GM19452 (cell line): ENCODE measurements at regions not wholly inside any gene's neighbourhood (a gene's known extent, or its start where the extent isn't known, plus 50 kb on each side); places are given as distances from the start of the nearest gene placed in this dataset.
"Not testable (repeated sequence)": the region's sequence is repeated elsewhere in the genome, so short reads cannot be mapped to it uniquely, and the experiment has no call there.

ENCODE experiments used
- ATAC-seq: cut with Tn5 transposase; IDR thresholded peaks from one replicate; pipeline ENCODE4 v1.9.1; 2021; ENCODE audit not compliant: unreplicated experiment

DNA sequence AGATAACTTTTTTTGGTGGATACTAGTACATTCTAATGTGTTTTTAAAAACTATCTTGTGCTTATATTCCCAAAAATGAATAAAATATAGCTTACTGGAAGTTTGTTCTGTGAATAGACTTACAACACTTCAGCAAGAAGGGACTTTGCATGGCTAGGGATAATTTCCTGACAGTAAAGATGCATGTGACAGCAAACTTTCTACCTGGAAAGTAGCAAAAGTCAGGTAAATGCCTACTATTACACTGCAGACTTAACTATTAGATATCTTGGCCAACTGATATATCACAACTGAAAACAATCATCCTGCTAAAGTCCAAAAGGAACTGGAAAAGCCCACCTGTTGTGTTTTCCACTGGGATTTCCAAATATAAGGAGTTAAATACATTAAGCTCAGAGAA, 1753.5 kb upstream of the CELF4 start:
- no peak for ATAC-seq

- ATAC-seq = no peak
Observed at GRCh38 chr18:39318462-39318861, 1752.9 kb upstream of the CELF4 start.

DNA sequence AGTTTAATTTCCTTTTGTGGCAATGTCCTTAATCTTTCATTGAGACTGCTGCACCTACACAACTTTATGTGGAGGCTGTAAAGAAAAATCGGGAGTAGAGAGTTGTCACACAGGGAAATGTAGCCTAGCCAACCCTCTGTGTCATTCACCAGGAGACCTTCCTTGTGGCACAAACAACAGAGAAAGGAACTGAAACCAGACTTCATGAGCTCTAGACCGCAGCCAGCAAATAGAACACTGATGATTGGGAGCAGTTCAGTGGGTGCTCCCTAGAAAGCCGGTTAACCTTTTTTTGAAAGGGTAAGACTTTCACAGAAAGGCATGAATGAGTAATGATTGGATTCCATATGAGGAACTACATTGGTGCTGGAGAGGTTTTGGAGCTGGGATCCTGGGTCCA, 1752.4 kb upstream of the CELF4 start:
- no peak for ATAC-seq

- ATAC-seq = no peak
Observed at GRCh38 chr18:39314595-39314994, 1749.0 kb upstream of the CELF4 start.

- no peak for ATAC-seq
Observed at GRCh38 chr18:39313992-39314391, 1748.4 kb upstream of the CELF4 start.

- no peak for ATAC-seq
Observed at GRCh38 chr18:39311111-39311712, 1745.6 kb upstream of the CELF4 start.

DNA sequence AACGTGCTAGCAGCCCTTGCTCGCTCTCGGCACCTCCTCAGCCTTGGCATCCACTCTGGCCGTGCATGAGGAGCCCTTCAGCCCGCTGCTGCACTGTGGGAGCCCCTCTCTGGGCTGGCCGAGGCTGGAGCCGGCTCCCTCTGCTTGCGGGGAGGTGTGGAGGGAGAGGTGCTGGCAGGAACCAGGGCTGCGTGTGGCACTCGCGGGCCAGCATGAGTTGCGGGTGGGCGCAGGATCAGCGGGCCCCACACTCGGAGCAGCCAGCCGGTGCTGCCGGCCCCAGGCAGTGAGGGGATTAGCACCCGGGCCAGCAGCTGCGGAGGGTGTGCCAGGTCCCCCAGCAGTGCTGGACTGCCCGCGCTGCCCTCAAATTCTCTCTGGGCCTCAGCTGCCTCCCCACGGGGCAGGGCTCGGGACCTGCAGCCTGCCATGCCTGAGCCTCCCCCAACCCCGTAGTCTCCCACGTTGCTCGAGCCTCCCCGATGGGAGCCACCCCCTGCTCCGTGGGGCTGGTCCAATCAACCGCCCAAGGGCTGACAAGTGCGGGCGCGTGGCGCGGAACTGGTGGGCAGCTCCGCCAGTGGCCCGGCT, 1743.4 kb upstream of the CELF4 start:
- not testable (repeated sequence) for ATAC-seq

DNA sequence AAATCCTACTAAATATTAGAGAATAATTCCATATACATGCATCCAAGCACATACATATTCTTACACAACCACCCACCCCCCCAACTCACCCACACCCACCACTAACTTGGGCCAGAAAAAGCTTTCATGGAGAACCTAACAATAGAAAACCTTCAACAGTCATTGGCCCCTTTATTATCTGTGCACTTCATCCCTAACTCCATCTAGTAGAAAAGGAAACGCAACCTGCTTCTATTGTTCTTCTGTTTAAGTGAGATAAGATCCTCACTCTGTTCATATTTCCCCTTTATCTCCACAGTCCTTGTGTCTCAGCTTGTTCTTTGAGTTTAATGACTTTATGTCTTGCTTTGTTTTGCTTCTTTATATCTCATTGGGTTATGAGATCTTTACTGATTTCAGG, 1740.2 kb upstream of the CELF4 start:
- ATAC-seq = no peak

GRCh38 chr18:39302481-39302880, 1736.9 kb upstream of the CELF4 start:
- no peak for ATAC-seq

DNA sequence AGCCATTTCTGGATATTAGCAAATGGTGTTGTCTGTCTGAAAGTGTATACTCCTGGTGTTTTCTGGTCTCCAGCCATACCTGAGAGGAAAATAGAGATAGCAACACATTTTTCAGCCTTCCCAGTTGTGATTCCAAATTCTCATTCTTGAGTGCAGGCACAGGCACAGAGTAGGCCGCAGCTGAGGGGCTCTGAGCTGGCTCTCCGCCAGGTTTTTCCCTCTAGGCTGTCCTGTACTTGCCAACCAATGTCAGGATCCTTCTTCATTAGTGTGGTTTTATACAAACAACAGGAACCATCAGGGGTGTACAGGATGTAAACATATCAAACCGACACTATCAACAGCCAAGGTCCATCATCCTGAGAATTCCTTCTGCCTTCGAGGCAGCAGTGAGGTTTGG, 1733.6 kb upstream of the CELF4 start:
- ATAC-seq = no peak

- no peak for ATAC-seq
Observed at GRCh38 chr18:39297225-39297624, 1731.6 kb upstream of the CELF4 start.

- no peak for ATAC-seq
Observed at GRCh38 chr18:39296293-39296888, 1730.8 kb upstream of the CELF4 start.

- no peak for ATAC-seq
Observed at GRCh38 chr18:39276764-39277163, 1711.2 kb upstream of the CELF4 start.

DNA sequence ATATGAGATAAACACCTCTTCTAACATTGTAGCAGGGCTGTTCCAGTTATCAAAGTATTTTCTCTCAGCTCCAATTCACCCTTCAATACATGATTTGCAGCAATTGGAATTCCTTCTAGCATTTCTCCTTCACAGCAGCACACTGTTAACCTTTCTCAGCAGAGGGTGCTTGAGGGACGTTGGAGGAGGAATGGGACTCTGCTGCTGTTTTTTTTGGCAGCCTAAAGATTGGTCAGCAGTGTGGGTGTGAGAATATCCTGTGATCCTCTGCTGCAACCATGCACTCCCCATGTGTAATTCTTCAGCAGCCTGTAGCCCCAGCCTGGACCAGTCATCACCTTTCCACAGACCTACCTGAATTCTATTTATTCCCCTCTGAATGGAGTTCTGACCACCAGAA, 1708.9 kb upstream of the CELF4 start:
- ATAC-seq = no peak

DNA sequence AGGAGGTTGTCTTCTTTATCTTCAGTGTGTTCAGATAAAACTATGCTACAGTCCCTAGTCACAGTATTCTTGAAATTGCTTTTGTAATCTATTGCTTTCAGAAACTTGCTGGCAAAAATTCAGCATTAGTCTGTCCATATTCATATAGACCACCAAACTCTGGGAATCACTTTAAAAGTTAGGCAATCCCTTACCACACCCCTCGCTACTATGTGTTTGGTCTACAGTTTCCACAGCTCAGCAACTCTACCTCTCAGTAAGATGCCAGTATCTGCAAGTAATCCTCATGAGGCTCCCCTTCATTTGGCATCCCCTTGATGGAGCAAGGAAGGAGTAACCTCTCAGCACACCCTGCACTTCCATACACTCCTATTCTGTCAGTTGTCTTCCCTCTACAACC, 1706.6 kb upstream of the CELF4 start:
- no peak for ATAC-seq

DNA sequence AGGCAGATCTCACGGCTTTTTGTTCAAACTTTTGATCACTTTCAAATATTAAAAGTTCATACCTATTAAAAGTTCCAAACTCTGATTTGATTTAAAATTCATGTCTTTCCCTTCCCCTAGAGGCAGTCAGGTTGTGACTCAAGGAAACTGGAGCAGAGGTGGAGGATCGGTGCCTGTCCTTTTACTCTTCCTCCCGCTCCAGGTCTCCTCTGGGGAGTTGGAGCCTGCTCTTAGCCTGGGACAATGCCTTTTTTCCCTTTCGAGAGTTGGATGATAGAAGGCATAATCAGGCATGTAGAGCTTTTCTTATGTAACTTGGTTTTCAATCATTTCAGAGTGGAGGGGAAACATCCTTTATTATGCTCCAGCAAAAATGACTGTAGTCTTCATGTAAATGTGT, 1706.1 kb upstream of the CELF4 start:
- ATAC-seq = no peak

DNA sequence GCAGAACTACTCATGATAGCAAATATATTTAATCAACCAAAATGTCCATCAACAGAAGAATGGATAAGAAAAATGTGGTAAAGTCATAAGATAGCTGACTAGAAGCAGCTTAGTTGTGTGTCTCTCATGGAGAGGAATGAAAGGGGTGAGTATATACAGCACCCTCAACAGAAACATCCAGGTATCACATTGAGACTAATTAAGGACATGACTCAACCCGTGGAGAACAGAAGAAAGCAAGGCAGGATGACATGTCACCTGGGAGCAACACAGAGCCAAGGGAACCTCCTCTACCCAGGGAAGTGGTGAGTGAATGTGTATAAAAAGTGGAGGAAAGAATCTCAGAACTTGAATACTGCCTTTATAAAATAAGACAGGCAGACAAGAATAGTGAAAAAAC, 1695.0 kb upstream of the CELF4 start:
- no peak for ATAC-seq

DNA sequence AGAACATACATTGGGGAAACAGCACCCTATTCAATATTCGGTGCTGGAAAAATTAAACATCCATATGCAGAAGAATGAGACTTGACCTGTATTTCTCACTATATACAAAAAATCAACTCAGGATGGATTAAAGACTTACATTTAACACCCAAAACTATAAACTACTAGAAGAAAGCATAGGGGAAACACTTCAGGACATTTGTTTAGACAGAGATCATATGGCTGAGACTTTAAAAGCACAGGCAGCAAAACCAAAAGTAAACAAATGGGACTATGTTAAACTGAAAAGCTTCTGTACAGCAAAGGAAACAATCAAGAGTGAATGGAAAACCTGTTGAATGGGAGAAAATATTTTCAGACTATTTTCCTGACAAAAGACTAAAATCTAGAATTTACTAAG, 1694.1 kb upstream of the CELF4 start:
- ATAC-seq = no peak

DNA sequence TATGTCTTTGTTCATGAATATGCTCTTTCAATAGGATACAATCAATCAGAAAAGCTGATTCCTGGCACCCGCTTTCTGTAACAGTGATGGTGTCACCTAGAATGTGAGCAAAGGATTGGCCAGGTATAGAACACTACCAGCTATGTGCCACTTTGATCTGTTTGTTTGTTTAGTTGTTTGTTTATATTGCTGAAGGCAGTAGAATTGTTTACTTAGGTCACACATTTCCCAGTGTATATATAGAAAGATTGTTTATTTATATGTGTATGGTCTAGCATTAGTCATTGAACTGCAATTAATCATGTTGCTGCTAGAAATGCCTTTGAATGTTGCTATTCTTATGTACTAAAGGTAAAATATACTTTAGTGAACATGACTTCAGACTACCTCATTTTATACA, 1678.6 kb upstream of the CELF4 start:
- no peak for ATAC-seq

DNA sequence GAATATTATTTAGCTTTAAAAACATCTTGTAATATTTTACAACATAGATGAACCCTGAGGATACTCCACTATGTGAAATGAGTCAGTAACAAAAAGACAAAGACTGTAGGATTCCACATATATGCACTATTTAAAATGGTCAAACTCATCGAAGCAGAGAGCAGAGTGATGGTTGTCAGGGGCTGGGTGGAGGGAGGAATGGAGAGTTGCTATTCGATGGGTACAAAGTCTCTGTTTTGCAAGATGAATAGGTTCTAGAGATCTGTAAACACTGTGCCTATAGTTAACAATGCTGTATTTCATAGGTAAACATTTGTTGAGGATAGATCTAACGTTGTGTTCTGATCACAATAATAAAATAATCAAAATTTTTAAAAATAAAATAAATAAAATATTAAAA, 1675.9 kb upstream of the CELF4 start:
- ATAC-seq = no peak

- no peak for ATAC-seq
Observed at GRCh38 chr18:39238981-39239660, 1673.5 kb upstream of the CELF4 start.

DNA sequence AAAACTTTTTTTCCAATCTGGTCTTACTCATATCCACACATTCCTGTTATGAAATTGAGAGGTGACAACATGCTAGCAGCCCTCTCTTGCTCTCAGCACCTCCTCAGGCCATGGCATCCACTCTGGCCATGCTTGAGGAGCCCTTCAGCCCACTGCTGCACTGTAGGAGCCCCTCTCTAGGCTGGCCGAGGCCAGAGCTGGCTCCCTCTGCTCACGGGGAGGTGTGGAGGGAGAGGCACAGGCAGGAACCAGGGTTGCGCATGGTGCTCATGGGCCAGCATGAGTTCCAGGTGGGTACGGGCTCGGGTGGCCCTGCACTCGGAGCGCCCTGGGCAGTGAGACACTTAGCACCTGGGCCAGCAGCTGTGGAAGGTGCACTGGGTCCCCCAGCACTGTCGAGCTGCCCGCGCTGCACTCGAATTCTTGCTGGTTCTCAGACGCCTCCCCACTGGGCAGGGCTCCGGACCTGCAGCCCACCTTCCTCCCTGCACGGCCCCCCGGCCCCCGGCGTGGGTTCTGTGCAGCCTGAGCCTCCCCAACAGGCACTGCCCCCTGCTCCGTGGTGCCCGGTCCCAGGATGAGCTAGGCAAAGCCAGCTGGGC, 1669.6 kb upstream of the CELF4 start:
- ATAC-seq = no peak
